HEK293T (cell line): ENCODE measurements at regions not wholly inside any gene's neighbourhood (a gene's known extent, or its start where the extent isn't known, plus 50 kb on each side); places are given as distances from the start of the nearest gene placed in this dataset.
A peak's percentile ranks its signal among the peaks of the same experiment; 100 is the strongest.

Experiments used
- CTCF ChIA-PET: fragments of 350-600 bp; formaldehyde crosslinking; extraction: SDS; loops from one replicate; lab custom pipeline; 2021; ENCODE audit warnings: antibody characterized with exemption, inconsistent platforms; lab: Yijun Ruan, JAX
- POLR2A ChIA-PET: fragments of 350-600 bp; formaldehyde crosslinking; extraction: SDS; loops from one replicate; lab custom pipeline; 2020; ENCODE audit warnings: antibody characterized with exemption, inconsistent platforms; lab: Yijun Ruan, JAX
- DNase-seq: peaks from one replicate; pipeline ENCODE4 v3.0.0; 2012; ENCODE audit warnings: mixed read lengths; ENCODE audit errors: extremely low spot score
- ARNT ChIP-seq: fragments of 450-650 bp; IDR thresholded peaks from 2 replicates; pipeline ENCODE4 v1.6.1; 2017; ENCODE audit warnings: mild to moderate bottlenecking
- BHLHE40 ChIP-seq: fragments of 450-650 bp; IDR thresholded peaks from 2 replicates; pipeline ENCODE4 v1.6.1; 2016; ENCODE audit warnings: mild to moderate bottlenecking, moderate library complexity, borderline replicate concordance
- CTBP1 ChIP-seq: fragments of 450-650 bp; IDR thresholded peaks from 2 replicates; pipeline ENCODE4 v1.6.1; 2016; ENCODE audit warnings: borderline replicate concordance
- ELF4 ChIP-seq: fragments of 450-650 bp; IDR thresholded peaks from 2 replicates; pipeline ENCODE4 v1.6.1; 2017; ENCODE audit warnings: antibody characterized with exemption
- FOXA1 ChIP-seq: fragments of 450-650 bp; IDR thresholded peaks from 2 replicates; pipeline ENCODE4 v1.6.1; 2016; ENCODE audit warnings: mild to moderate bottlenecking
- FOXK2 ChIP-seq: fragments of 450-650 bp; IDR thresholded peaks from 2 replicates; pipeline ENCODE4 v1.6.1; 2016; ENCODE audit warnings: mild to moderate bottlenecking
- FOXM1 ChIP-seq: fragments of 450-650 bp; IDR thresholded peaks from 2 replicates; pipeline ENCODE4 v1.6.1; 2017; ENCODE audit warnings: mild to moderate bottlenecking, borderline replicate concordance
- HDGF ChIP-seq: fragments of 450-650 bp; IDR thresholded peaks from 2 replicates; pipeline ENCODE4 v1.6.1; 2017; ENCODE audit warnings: antibody characterized with exemption, borderline replicate concordance
- L3MBTL2 ChIP-seq: fragments of 450-650 bp; conservative IDR thresholded peaks from 2 replicates; pipeline ENCODE4 v1.6.1; 2016; ENCODE audit warnings: mild to moderate bottlenecking
- LEF1 ChIP-seq: fragments of 450-650 bp; IDR thresholded peaks from 2 replicates; pipeline ENCODE4 v1.6.1; 2017; ENCODE audit warnings: mild to moderate bottlenecking, borderline replicate concordance
- NFRKB ChIP-seq: fragments of 450-650 bp; IDR thresholded peaks from 2 replicates; pipeline ENCODE4 v1.6.1; 2016; ENCODE audit warnings: mild to moderate bottlenecking, moderate library complexity
- PKNOX1 ChIP-seq: fragments of 450-650 bp; IDR thresholded peaks from 2 replicates; pipeline ENCODE4 v1.6.1; 2016
- SP1 ChIP-seq: fragments of 450-650 bp; IDR thresholded peaks from 2 replicates; pipeline ENCODE4 v1.6.1; 2017
- SUZ12 ChIP-seq: fragments of 450-650 bp; IDR thresholded peaks from 2 replicates; pipeline ENCODE4 v1.6.1; 2016; ENCODE audit warnings: mild to moderate bottlenecking
- TARDBP ChIP-seq: fragments of 450-650 bp; IDR thresholded peaks from 2 replicates; pipeline ENCODE4 v1.6.1; 2016
- ZNF384 ChIP-seq: fragments of 450-650 bp; IDR thresholded peaks from 2 replicates; pipeline ENCODE4 v1.6.1; 2016

GRCh38 chr16:11404603-11405002, 59.3 kb downstream of the RMI2 start:
- no peak for TF ChIP-seq CTBP1
- no peak for TF ChIP-seq SUZ12
- no peak for TF ChIP-seq FOXA1
- TF ChIP-seq HDGF: no peak
- no peak for TF ChIP-seq ZNF384
- TF ChIP-seq ARNT: no peak
- TF ChIP-seq PKNOX1: no peak
- no peak for TF ChIP-seq TARDBP
- TF ChIP-seq LEF1: no peak
- TF ChIP-seq NFRKB: no peak
- TF ChIP-seq BHLHE40: no peak
- no peak for TF ChIP-seq ELF4
- no peak for TF ChIP-seq FOXK2
- DNase-seq: no peak
- ChIA-PET POLR2A (no interaction called here), CTCF (interaction anchor here (1.0 kb wide), 1 partner anchor 8 kb away, joined by 3 read pairs; no protein-coding TSS in a partner anchor)

- ChIA-PET CTCF (interaction anchor here (0.6 to 1.0 kb wide), 4 partner anchors 8 to 440 kb away, joined by 3 to 4 read pairs (median 3); no protein-coding TSS in a partner anchor), POLR2A (no interaction called here)
- peak; percentile 58 for DNase-seq
- TF ChIP-seq BHLHE40 (no peak), SP1 (no peak), ELF4 (no peak), LEF1 (no peak), NFRKB (no peak), TARDBP (no peak), FOXA1 (no peak), PKNOX1 (no peak)
Measured at GRCh38 chr16:11405331-11406176, 60.3 kb downstream of the RMI2 start.

GRCh38 chr16:11406177-11406560, 60.9 kb downstream of the RMI2 start:
- ChIA-PET POLR2A (no interaction called here), CTCF (interaction anchor here (0.6 to 1.9 kb wide), 5 partner anchors 9 to 661 kb away, joined by 3 to 6 read pairs (median 3); no protein-coding TSS in a partner anchor)
- TF ChIP-seq NFRKB (no peak), L3MBTL2 (no peak), ZNF384 (no peak), ARNT (no peak), SUZ12 (no peak), TARDBP (no peak)
- DNase-seq: no peak

- ChIA-PET POLR2A (no interaction called here), CTCF (interaction anchor here (0.6 to 1.9 kb wide), 15 partner anchors 10 to 660 kb away, joined by 3 to 8 read pairs (median 3); partner anchors contain the start of gene TXNDC11)
- DNase-seq: peak; percentile 79
- no peak for TF ChIP-seq SUZ12
- TF ChIP-seq L3MBTL2: no peak
- TF ChIP-seq FOXK2: no peak
- TF ChIP-seq ELF4: no peak
- TF ChIP-seq SP1: no peak
- TF ChIP-seq CTBP1: no peak
- TF ChIP-seq NFRKB: no peak
- no peak for TF ChIP-seq LEF1
- 0 out of 2 replicates have a peak, but pooled peaks have one; percentile 17 for TF ChIP-seq ARNT
- TF ChIP-seq TARDBP: no peak
- peak; percentile 71 for TF ChIP-seq ZNF384
- no peak for TF ChIP-seq BHLHE40
- TF ChIP-seq FOXA1: no peak
Measured at GRCh38 chr16:11407047-11407982, 62.1 kb downstream of the RMI2 start.

- CTCF ChIA-PET: interaction anchor here (0.6 to 1.9 kb wide), 6 partner anchors 11 to 390 kb away, joined by 3 to 8 read pairs (median 4); partner anchors contain the start of gene TXNDC11
- no peak for TF ChIP-seq FOXM1
- no peak for TF ChIP-seq ELF4
- TF ChIP-seq SP1: no peak
- no peak for TF ChIP-seq CTBP1
- no peak for TF ChIP-seq PKNOX1
- TF ChIP-seq LEF1: no peak
- no peak for TF ChIP-seq NFRKB
- TF ChIP-seq FOXK2: no peak
- TF ChIP-seq BHLHE40: no peak
- no peak for TF ChIP-seq L3MBTL2
- POLR2A ChIA-PET: no interaction called here
- no peak for DNase-seq
Measured at GRCh38 chr16:11408216-11408615, 63.0 kb downstream of the RMI2 start.
